Chondrocyte (in vitro differentiated cells): ENCODE measurements at regions not wholly inside any gene's neighbourhood (a gene's known extent, or its start where the extent isn't known, plus 50 kb on each side); places are given as distances from the start of the nearest gene placed in this dataset.

Experiments
- DNase-seq: peaks from one replicate; pipeline ENCODE4 v3.0.0; 2021; ENCODE audit warnings: mixed read lengths, low spot score
- H3K27ac Mint-ChIP-seq: one replicate; pipeline ENCODE4 v1.8.0; 2021; ENCODE audit warnings: mild to moderate bottlenecking, moderate library complexity, mixed read lengths; ENCODE audit not compliant: unreplicated experiment
- H3K27me3 Mint-ChIP-seq: 2 replicates; pipeline ENCODE4 v1.8.0; 2021; ENCODE audit warnings: low read depth, mixed read lengths
- H3K36me3 Mint-ChIP-seq: 2 replicates; pipeline ENCODE4 v1.8.0; 2021; ENCODE audit warnings: low read depth, mixed read lengths
- H3K4me1 Mint-ChIP-seq: 2 replicates; pipeline ENCODE4 v1.8.0; 2021; ENCODE audit warnings: low read depth, mild to moderate bottlenecking, mixed read lengths
- H3K4me3 Mint-ChIP-seq: one replicate; pipeline ENCODE4 v1.8.0; 2021; ENCODE audit warnings: mild to moderate bottlenecking, moderate library complexity, mixed read lengths; ENCODE audit not compliant: unreplicated experiment
- H3K9me3 Mint-ChIP-seq: 2 replicates; pipeline ENCODE4 v1.8.0; 2021; ENCODE audit warnings: low read depth, mixed read lengths
- CTCF ChIP-seq: fragments of 200-600 bp; sonication (generic); IDR thresholded peaks from 2 replicates; pipeline ENCODE4 v1.5.0; 2021; ENCODE audit warnings: antibody characterized with exemption, mild to moderate bottlenecking, moderate library complexity

GRCh38 chr4:3386526-3386925, 55.2 kb upstream of the HGFAC start:
- no peaks in the 10 kb centered on the region for H3K27me3 Mint-ChIP-seq
- H3K27ac Mint-ChIP-seq = no peak overlapping the region
- no peaks in the 10 kb centered on the region for H3K9me3 Mint-ChIP-seq
- H3K4me3 Mint-ChIP-seq = no peak overlapping the region
- peaks cover 37% of the 10 kb centered on the region for H3K4me1 Mint-ChIP-seq
- no peaks in the 10 kb centered on the region for H3K36me3 Mint-ChIP-seq
- DNase-seq = no peak
- TF ChIP-seq CTCF = no peak

GRCh38 chr4:3387154-3387942, 54.4 kb upstream of the HGFAC start:
- Mint-ChIP-seq H3K4me1 (peaks cover 37% of the 10 kb centered on the region), H3K9me3 (no peaks in the 10 kb centered on the region), H3K4me3 (peak overlapping the region; percentile 59), H3K27me3 (no peaks in the 10 kb centered on the region), H3K36me3 (no peaks in the 10 kb centered on the region), H3K27ac (peak overlapping the region; percentile 94)
- no peak for DNase-seq
- no peak for TF ChIP-seq CTCF

- no peak for TF ChIP-seq CTCF
Observed at GRCh38 chr4:3387943-3388361, 53.8 kb upstream of the HGFAC start.

GRCh38 chr4:3388471-3389232, 53.1 kb upstream of the HGFAC start:
- no peak for DNase-seq
- TF ChIP-seq CTCF = no peak
- no peaks in the 10 kb centered on the region for H3K36me3 Mint-ChIP-seq
- H3K4me1 Mint-ChIP-seq = peaks cover 37% of the 10 kb centered on the region
- peak overlapping the region; percentile 96 for H3K27ac Mint-ChIP-seq
- H3K4me3 Mint-ChIP-seq = peak overlapping the region; percentile 73
- no peaks in the 10 kb centered on the region for H3K9me3 Mint-ChIP-seq
- H3K27me3 Mint-ChIP-seq = no peaks in the 10 kb centered on the region

More at GRCh38 chr4:3387943-3388361, 53.8 kb upstream of the HGFAC start:
- no peak for DNase-seq
- Mint-ChIP-seq H3K36me3 (no peaks in the 10 kb centered on the region), H3K9me3 (no peaks in the 10 kb centered on the region), H3K4me1 (peaks cover 37% of the 10 kb centered on the region), H3K27me3 (no peaks in the 10 kb centered on the region), H3K27ac (peak overlapping the region; percentile 94), H3K4me3 (peak overlapping the region; percentile 59)
